Trophoblast cell (in vitro differentiated cells and primary cell): ENCODE measurements at regions not wholly inside any gene's neighbourhood (a gene's known extent, or its start where the extent isn't known, plus 50 kb on each side); places are given as distances from the start of the nearest gene placed in this dataset.

Source experiments
- DNase-seq, 2 donors: peaks; one replicate each; pipeline ENCODE4 v3.0.0-alpha.2; 2016
- H2AFZ ChIP-seq: 2 replicates; pipeline ENCODE4 v1.6.1; 2013; ENCODE audit warnings: low read length, moderate library complexity, mild to moderate bottlenecking; ENCODE audit not compliant: insufficient read depth, poor library complexity
- H2AK5ac ChIP-seq: 2 replicates; pipeline ENCODE4 v1.6.1; 2013; ENCODE audit warnings: mild to moderate bottlenecking, low read length
- H2BK120ac ChIP-seq: 2 replicates; pipeline ENCODE4 v1.6.1; 2013; ENCODE audit warnings: low read length, mild to moderate bottlenecking, moderate library complexity; ENCODE audit not compliant: insufficient read depth, poor library complexity
- H2BK12ac ChIP-seq: 2 replicates; pipeline ENCODE4 v1.6.1; 2013; ENCODE audit warnings: mild to moderate bottlenecking, low read length, moderate library complexity
- H2BK5ac ChIP-seq: 2 replicates; pipeline ENCODE4 v1.6.1; 2013; ENCODE audit warnings: low read length, low read depth, moderate library complexity, mild to moderate bottlenecking; ENCODE audit not compliant: poor library complexity
- H3K14ac ChIP-seq: 2 replicates; pipeline ENCODE4 v1.6.1; 2013; ENCODE audit warnings: mild to moderate bottlenecking, low read length
- H3K18ac ChIP-seq: 2 replicates; pipeline ENCODE4 v1.6.1; 2013; ENCODE audit warnings: mild to moderate bottlenecking, low read length
- H3K23ac ChIP-seq: 2 replicates; pipeline ENCODE4 v1.6.1; 2013; ENCODE audit warnings: low read length
- H3K27ac ChIP-seq: 2 replicates; pipeline ENCODE4 v1.5.1; 2013; ENCODE audit warnings: low read depth, mild to moderate bottlenecking, inconsistent platforms, low read length, moderate library complexity
- H3K27me3 ChIP-seq: 2 replicates; pipeline ENCODE4 v1.6.1; 2013; ENCODE audit warnings: inconsistent platforms, mild to moderate bottlenecking, low read length, moderate library complexity; ENCODE audit not compliant: insufficient read depth
- H3K36me3 ChIP-seq, 2 experiments: 1 replicate in 1 of 2; 2 replicates in 1 of 2; pipeline ENCODE4 v1.6.1; 2013; ENCODE audit warnings: low read length in 2 of 2, mild to moderate bottlenecking in 2 of 2, moderate library complexity in 1 of 2; ENCODE audit not compliant: insufficient read depth in 2 of 2, control insufficient read depth in 1 of 2
- H3K4ac ChIP-seq: 2 replicates; pipeline ENCODE4 v1.6.1; 2013; ENCODE audit warnings: low read depth, mild to moderate bottlenecking, low read length, moderate library complexity
- H3K4me1 ChIP-seq, 2 experiments: 1 replicate in 1 of 2; 2 replicates in 1 of 2; pipeline ENCODE4 v1.6.1; 2013; ENCODE audit warnings: low read length in 2 of 2, mild to moderate bottlenecking in 2 of 2, moderate library complexity in 1 of 2; ENCODE audit not compliant: insufficient read depth in 2 of 2, control insufficient read depth in 1 of 2
- H3K4me2 ChIP-seq: 2 replicates; pipeline ENCODE4 v1.6.1; 2013; ENCODE audit warnings: inconsistent platforms, mild to moderate bottlenecking, low read length, moderate library complexity
- H3K4me3 ChIP-seq: 2 replicates; pipeline ENCODE4 v1.5.1; 2013; ENCODE audit warnings: mild to moderate bottlenecking, low read depth, low read length, inconsistent platforms
- H3K79me1 ChIP-seq: one replicate; pipeline ENCODE4 v1.6.1; 2013; ENCODE audit warnings: low read length
- H3K79me2 ChIP-seq: 2 replicates; pipeline ENCODE4 v1.6.1; 2013; ENCODE audit warnings: low read length, mild to moderate bottlenecking; ENCODE audit not compliant: control insufficient read depth, insufficient read depth, poor library complexity
- H3K9ac ChIP-seq: 2 replicates; pipeline ENCODE4 v1.6.1; 2013; ENCODE audit warnings: mild to moderate bottlenecking, low read length
- H3K9me3 ChIP-seq: 2 replicates; pipeline ENCODE4 v1.6.1; 2013; ENCODE audit warnings: low read depth, mild to moderate bottlenecking, control low read depth, inconsistent platforms, low read length; ENCODE audit not compliant: insufficient read depth
- H4K12ac ChIP-seq: 2 replicates; pipeline ENCODE4 v1.6.1; 2013; ENCODE audit warnings: low read depth, mild to moderate bottlenecking, low read length, moderate library complexity
- H4K8ac ChIP-seq: 2 replicates; pipeline ENCODE4 v1.6.1; 2013; ENCODE audit warnings: low read depth, mild to moderate bottlenecking, low read length, moderate library complexity
- H4K91ac ChIP-seq: one replicate; pipeline ENCODE4 v1.6.1; 2013; ENCODE audit warnings: low read depth, mild to moderate bottlenecking, low read length, moderate library complexity
- WGBS: extraction: QIAGEN DNeasy Blood & Tissue Kit; methylation state at CpG from one replicate; pipeline ENCODE4 v1.1.7; 2013; ENCODE audit warnings: missing lambda C conversion rate; ENCODE audit not compliant: insufficient read length, insufficient coverage; ENCODE audit errors: extremely low coverage; 5-methylcytosine and 5-hydroxymethylcytosine counted together

DNA sequence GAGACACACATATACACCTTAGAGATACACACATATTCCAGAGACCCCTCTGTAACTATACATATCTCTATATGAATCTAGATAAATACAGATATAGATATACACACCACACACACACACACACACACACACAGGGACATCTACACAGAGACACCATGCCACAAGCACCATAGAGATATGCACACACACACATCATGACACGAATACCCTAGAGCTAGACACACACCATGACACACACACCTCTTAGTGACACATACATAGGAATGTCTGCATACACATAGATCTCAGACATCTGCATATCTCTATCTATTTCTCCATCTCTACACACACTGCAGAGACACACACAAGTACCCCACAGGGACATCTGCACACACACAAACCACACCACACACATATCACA is 270.0 kb downstream of the CYRIA start:
- H3K14ac ChIP-seq, result no peak overlapping the region
- H3K79me1 ChIP-seq, result no peaks in the 10 kb centered on the region
- H3K4me1 ChIP-seq, result peaks cover 5 to 6% of the 10 kb centered on the region in 2 experiments
- H3K18ac ChIP-seq, result no peak overlapping the region
- no peak overlapping the region for H4K91ac ChIP-seq
- H3K79me2 ChIP-seq, result no peaks in the 10 kb centered on the region
- no CpG with 5 or more reads among the region's 1 CpG for WGBS
- no peak overlapping the region for H3K4ac ChIP-seq
- H3K4me3 ChIP-seq, result no peak overlapping the region
- no peak overlapping the region for H2BK120ac ChIP-seq
- no peak overlapping the region for H3K4me2 ChIP-seq
- peak; percentile 8 to 43 for DNase-seq
- no peak overlapping the region for H2AK5ac ChIP-seq
- H2BK12ac ChIP-seq, result no peak overlapping the region
- no peaks in the 10 kb centered on the region for H3K27me3 ChIP-seq
- no peak overlapping the region for H3K9ac ChIP-seq
- no peak overlapping the region for H2BK5ac ChIP-seq
- no peak overlapping the region for H2AFZ ChIP-seq
- no peak overlapping the region for H3K23ac ChIP-seq
- no peak overlapping the region for H4K12ac ChIP-seq
- H3K27ac ChIP-seq, result no peak overlapping the region
- peaks cover 10% of the 10 kb centered on the region for H3K9me3 ChIP-seq
- H3K36me3 ChIP-seq, result no peaks in the 10 kb centered on the region
- H4K8ac ChIP-seq, result no peak overlapping the region

- DNase-seq, result no peak
- H3K79me2 ChIP-seq, result no peaks in the 10 kb centered on the region
- H3K9me3 ChIP-seq, result peaks cover 10% of the 10 kb centered on the region
Observed at GRCh38 chr2:16394986-16395550, 270.6 kb downstream of the CYRIA start.

DNA sequence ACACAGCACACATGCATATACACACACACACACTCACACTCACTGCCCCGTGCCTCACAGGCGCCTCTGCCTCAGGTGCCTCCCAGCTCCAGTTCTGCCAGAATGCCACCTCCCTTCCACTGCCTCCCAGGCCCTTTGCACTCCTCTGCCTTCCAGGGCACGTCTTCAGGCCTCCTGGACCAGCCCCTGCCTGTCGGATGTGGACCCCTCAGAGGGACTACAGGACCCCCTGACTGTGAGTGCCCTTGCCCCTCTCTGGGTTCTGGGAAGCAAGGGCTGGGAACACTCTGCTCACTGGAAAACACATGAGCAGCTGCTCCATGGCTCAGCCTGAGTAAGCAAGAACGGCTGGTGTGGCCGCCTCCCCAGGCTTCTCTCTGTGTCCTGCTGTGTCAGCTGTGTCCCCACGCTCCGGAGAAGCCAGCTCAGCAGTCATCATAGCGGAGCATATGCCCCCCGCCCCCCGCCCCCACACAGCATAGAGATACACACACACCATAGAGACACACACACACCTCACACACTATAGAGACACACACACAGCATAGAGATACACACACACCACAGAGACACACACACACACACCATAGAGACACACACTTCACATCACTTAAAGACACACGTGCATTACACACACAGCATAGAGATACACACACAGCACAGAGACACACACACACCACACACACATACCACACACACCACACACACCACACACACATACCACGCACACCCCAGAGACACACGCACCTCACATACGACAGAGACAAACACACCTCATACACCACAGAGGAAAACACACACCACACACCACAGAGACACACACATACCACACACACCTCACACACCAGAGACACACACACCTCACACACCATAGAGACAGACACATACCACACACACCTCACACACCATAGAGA is 271.3 kb downstream of the CYRIA start:
- no peak overlapping the region for H3K9ac ChIP-seq
- no peaks in the 10 kb centered on the region for H3K79me2 ChIP-seq
- H3K4me2 ChIP-seq, result no peak overlapping the region
- H3K27me3 ChIP-seq, result no peaks in the 10 kb centered on the region
- peak overlapping the region; percentile 68 for H3K23ac ChIP-seq
- WGBS, result no CpG with 5 or more reads among the region's 15 CpGs
- peaks cover 10% of the 10 kb centered on the region for H3K9me3 ChIP-seq
- no peak for DNase-seq
- H2AFZ ChIP-seq, result no peak overlapping the region
- no peak overlapping the region for H4K8ac ChIP-seq
- H3K4me3 ChIP-seq, result peak overlapping the region; percentile 52
- H2BK5ac ChIP-seq, result no peak overlapping the region
- no peak overlapping the region for H4K91ac ChIP-seq
- no peaks in the 10 kb centered on the region for H3K4me1 ChIP-seq
- H3K4ac ChIP-seq, result no peak overlapping the region
- H4K12ac ChIP-seq, result no peak overlapping the region
- H3K79me1 ChIP-seq, result no peaks in the 10 kb centered on the region
- H2BK12ac ChIP-seq, result no peak overlapping the region
- no peak overlapping the region for H3K27ac ChIP-seq
- no peak overlapping the region for H2BK120ac ChIP-seq
- H3K14ac ChIP-seq, result no peak overlapping the region
- H2AK5ac ChIP-seq, result no peak overlapping the region
- no peaks in the 10 kb centered on the region for H3K36me3 ChIP-seq
- H3K18ac ChIP-seq, result no peak overlapping the region

More at GRCh38 chr2:16394986-16395550, 270.6 kb downstream of the CYRIA start:
- H2BK120ac ChIP-seq, result no peak overlapping the region
- no peak overlapping the region for H3K27ac ChIP-seq
- H3K4me1 ChIP-seq, result peaks cover under 1 to 2% of the 10 kb centered on the region in 2 experiments
- H3K18ac ChIP-seq, result no peak overlapping the region
- no peak overlapping the region for H2AK5ac ChIP-seq
- no peak overlapping the region for H2BK12ac ChIP-seq
- no peaks in the 10 kb centered on the region for H3K79me1 ChIP-seq
- no peak overlapping the region for H3K9ac ChIP-seq
- no peak overlapping the region for H3K4ac ChIP-seq
- no CpG with 5 or more reads among the region's 3 CpGs for WGBS
- H3K23ac ChIP-seq, result peak overlapping the region; percentile 68
- no peak overlapping the region for H4K91ac ChIP-seq
- no peak overlapping the region for H4K12ac ChIP-seq
- no peaks in the 10 kb centered on the region for H3K27me3 ChIP-seq
- peak overlapping the region; percentile 52 for H3K4me3 ChIP-seq
- no peak overlapping the region for H2AFZ ChIP-seq
- no peaks in the 10 kb centered on the region for H3K36me3 ChIP-seq
- H3K4me2 ChIP-seq, result no peak overlapping the region
- no peak overlapping the region for H3K14ac ChIP-seq
- no peak overlapping the region for H2BK5ac ChIP-seq
- H4K8ac ChIP-seq, result no peak overlapping the region

DNA sequence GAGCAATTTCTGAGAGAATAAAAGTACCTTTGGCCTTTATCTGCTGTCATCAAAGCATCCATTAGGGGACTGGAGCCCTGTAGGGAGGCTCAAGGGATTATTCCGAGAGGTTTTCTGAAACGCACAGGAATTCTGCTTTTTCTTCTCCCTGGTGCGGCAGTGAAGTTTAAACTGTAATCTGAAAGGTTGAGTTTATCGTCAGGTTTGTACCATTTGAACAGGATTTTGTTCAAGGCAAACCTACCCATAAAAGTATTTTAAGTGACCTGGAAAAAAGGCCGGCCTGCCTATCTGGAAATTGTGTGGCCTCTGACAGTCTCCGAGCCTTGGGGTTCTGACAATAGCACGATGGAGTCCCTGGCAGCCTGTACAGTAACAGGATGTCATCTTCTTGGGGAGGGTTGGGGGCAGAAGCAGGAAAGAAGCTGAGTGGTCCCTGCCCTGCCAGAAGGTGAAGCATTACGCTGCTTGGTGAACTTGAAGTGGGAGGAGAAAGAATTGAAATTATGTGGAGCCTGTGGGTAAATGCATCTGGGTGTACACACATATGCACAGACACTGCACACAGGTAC is 272.0 kb downstream of the CYRIA start:
- Histone ChIP-seq H3K36me3 (no peaks in the 10 kb centered on the region), H3K9ac (no peak overlapping the region), H4K91ac (no peak overlapping the region), H2BK5ac (no peak overlapping the region), H4K12ac (no peak overlapping the region), H2AK5ac (no peak overlapping the region), H3K4me1 (no peaks in the 10 kb centered on the region), H3K9me3 (peaks cover 10% of the 10 kb centered on the region), H3K27ac (no peak overlapping the region), H3K4me2 (no peak overlapping the region), H3K14ac (no peak overlapping the region), H2AFZ (no peak overlapping the region), H2BK12ac (no peak overlapping the region), H4K8ac (no peak overlapping the region), H3K79me2 (no peaks in the 10 kb centered on the region), H3K4ac (no peak overlapping the region), H3K79me1 (no peaks in the 10 kb centered on the region), H3K18ac (no peak overlapping the region), H3K4me3 (no peak overlapping the region), H2BK120ac (no peak overlapping the region), H3K23ac (no peak overlapping the region), H3K27me3 (no peaks in the 10 kb centered on the region)
- no CpG with 5 or more reads among the region's 8 CpGs for WGBS
- DNase-seq, result no peak
